GM12891 (cell line): ENCODE measurements at regions not wholly inside any gene's neighbourhood (a gene's known extent, or its start where the extent isn't known, plus 50 kb on each side); places are given as distances from the start of the nearest gene placed in this dataset.

Experiments used
- POLR2A ChIP-seq: IDR thresholded peaks from 2 replicates; pipeline ENCODE4 v1.6.1; 2011; ENCODE audit warnings: low read depth, low read length, control low read depth
- POLR2AphosphoS5 ChIP-seq: IDR thresholded peaks from 2 replicates; pipeline ENCODE4 v1.6.1; 2011; ENCODE audit warnings: low read depth, low read length, control low read depth
- POU2F2 ChIP-seq: IDR thresholded peaks from 2 replicates; pipeline ENCODE4 v1.6.1; 2011; ENCODE audit warnings: low read depth, mild to moderate bottlenecking, control low read depth, low read length, moderate library complexity

GRCh38 chr10:3692387-3692999, 92.5 kb downstream of the KLF6 start:
- no peak for TF ChIP-seq POLR2A
- no peak for TF ChIP-seq POLR2AphosphoS5
- TF ChIP-seq POU2F2 = no peak
